HG03575 (cell line): ENCODE measurements at regions not wholly inside any gene's neighbourhood (a gene's known extent, or its start where the extent isn't known, plus 50 kb on each side); places are given as distances from the start of the nearest gene placed in this dataset.

Experiments used
- ATAC-seq: cut with Tn5 transposase; IDR thresholded peaks from one replicate; pipeline ENCODE4 v1.9.1; 2021; ENCODE audit not compliant: unreplicated experiment, insufficient number of reproducible peaks, low FRiP score; ENCODE audit errors: extremely low read depth

GRCh38 chr5:160923936-160924710, 72.1 kb upstream of the ATP10B start:
- no peak for ATAC-seq

DNA sequence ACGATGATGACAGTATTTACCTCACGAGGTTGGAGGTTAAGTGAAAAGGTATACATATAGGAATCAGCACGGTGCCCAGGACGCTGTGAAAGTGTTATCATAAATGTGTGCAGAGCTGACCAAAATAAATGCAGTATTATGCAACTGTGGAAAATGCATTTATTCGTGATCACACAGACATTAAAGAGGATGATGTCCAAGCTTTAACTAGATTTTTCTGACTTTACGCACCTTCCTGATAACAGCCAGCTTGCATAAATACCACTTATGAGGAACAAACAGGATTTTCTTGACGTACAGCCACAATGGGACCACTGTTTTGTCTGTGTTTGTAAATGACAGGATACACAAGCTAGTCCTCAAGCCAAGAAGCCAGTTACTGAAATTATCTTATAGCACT, 71.4 kb upstream of the ATP10B start:
- ATAC-seq = no peak

DNA sequence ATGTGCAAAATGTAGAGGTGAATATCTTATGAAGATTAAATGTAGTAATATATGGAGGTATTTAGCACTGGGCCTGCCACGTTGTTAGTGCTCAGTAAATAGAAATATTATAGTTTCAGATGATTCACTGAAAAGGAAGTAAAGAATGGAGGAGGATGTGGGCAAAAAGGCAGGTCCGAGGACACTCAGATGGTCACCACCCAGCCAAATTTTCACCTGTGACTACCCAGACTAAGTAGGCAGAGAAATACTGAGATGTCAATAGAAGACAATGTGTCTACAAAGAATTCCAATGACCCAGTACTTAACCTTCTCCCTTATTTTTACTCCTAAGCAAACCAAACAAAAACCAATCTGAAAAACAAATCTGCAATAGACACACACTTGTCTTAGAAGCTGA, 70.3 kb upstream of the ATP10B start:
- no peak for ATAC-seq

GRCh38 chr5:160921423-160922285, 69.6 kb upstream of the ATP10B start:
- no peak for ATAC-seq

- ATAC-seq = no peak
These were observed 67.6 kb upstream of the ATP10B start for GRCh38 chr5:160919626-160920025.

DNA sequence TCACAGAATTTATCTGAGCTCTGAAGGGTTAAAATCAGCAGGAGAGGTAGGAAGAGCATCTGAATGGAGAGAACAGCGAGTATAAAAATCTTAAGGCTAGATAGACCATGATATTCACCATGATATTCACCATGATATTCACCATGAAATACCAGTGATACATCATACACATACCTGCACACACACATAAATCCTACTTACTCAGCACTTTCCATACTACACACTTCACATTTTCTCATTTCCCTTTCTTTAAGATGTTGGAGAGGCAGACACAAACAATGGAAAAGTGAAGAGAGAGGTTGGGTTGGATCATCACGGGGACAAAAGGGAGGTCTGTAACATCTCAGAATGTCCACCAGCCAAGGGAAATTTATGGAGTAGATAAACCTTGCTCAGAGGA, 66.4 kb upstream of the ATP10B start:
- no peak for ATAC-seq

GRCh38 chr5:160906090-160906489, 54.1 kb upstream of the ATP10B start:
- ATAC-seq = no peak

DNA sequence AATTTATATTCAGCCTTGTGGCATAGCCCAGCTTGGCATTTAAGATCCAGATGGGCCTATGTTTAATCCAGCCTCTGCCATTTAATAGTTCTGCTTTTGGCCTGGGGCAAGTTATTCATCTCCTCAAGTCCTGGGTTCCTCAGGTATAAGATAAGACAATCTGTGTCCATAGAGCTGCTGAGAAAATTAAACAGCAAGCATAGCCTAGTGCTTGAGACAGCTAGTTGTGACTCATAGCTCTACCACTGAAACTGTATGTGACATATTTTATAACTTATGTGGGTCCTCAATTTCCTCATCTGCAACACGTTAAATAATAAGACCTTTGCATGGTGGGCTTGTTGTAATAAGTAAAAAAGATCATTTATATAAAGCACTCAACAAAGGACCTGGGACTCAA, 53.3 kb upstream of the ATP10B start:
- no peak for ATAC-seq

DNA sequence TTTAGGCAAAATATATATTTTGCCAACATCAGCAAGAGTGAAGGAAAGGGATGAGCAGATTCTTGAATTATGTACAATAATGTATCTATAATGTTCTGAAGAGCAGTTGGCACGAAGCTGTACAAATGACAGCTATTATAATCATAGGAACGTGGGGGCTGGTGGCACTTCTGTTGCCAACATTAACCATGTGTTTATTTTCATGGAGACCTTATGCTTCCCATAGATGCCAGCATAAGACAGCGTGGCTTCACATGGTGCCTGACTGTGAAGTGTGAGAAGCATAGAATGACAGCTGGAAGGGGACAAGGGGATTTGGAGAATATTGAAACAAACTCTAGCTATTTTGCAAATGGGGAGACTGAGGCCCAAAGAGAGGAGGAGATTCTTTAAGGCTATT, 52.6 kb upstream of the ATP10B start:
- no peak for ATAC-seq

DNA sequence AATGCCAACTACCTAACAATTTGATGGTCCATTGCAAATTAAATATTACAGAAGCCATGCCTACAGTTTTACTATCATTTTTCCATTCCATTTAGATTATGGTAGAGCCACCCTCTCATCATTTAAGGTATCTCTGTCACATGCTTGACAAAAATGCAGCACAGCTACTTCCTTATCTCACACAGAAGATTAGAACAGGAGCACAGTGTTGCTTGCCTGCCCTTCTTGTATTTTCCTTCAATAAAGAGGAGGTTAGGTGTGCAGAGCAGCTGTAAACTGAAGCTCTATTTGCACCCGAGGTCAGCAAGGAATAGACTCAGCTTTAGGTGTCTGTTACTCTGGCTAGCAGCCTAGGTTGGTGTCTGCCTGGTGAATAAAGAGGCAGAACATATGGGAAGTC, 51.5 kb upstream of the ATP10B start:
- ATAC-seq = no peak

GRCh38 chr5:160903076-160903475, 51.1 kb upstream of the ATP10B start:
- no peak for ATAC-seq
